ENCODE measurements at regions not wholly inside any gene's neighbourhood (a gene's known extent, or its start where the extent isn't known, plus 50 kb on each side); places are given as distances from the start of the nearest gene placed in this dataset.

DNA sequence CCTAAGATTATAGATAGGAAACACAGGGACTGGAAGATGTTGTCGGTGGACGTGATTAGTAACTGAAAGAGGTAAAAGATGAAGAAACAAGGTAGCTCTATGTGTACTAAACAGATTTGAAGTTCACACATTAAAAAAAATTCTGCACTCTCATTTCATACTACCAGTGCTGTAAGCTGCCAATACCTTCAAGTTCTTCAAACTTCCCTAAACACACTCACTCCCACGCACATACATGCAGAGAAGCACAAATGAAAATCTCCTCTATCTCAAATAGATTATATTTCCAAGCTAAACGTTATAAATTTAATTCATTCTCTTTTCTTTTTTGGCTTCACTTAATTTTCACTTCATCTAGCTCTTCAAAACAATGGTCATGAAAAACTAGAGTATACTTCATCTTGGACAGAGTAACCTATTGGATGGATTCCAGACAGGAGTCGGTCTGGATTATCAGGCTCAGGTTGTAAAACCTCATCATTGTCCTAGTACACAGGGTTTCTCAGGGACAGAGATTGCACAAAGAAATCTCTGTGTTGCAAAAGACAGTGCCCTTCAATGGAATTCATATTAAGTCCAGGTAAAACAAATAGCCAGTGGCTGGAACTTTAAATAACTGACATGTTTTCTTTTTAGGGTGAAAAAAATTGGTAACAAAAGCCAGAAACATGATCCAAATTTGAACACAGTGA lies 408.1 kb upstream of the ZNF385D start:
- H3K27ac ChIP-seq (ENCODE audit: low read depth, low read length): no peak overlapping the region
- H3K4me3 ChIP-seq (ENCODE audit: low read length): no peak overlapping the region
- peaks cover 7% of the 10 kb centered on the region; the same call in 1 of the 2 replicates for H3K4me1 ChIP-seq (ENCODE audit: insufficient read depth, low read length)
- no peaks in the 10 kb centered on the region for H3K27me3 ChIP-seq (ENCODE audit: insufficient read depth, low read length)
- H3K36me3 ChIP-seq (ENCODE audit: insufficient read depth, low read length): no peaks in the 10 kb centered on the region
- 97% methylated on average over 5 of the region's 5 CpGs for WGBS
- no peak overlapping the region for H3K9ac ChIP-seq (ENCODE audit: low read depth, low read length)
- H3K9me3 ChIP-seq (ENCODE audit: insufficient read depth, low read depth, low read length): no peaks in the 10 kb centered on the region

DNA sequence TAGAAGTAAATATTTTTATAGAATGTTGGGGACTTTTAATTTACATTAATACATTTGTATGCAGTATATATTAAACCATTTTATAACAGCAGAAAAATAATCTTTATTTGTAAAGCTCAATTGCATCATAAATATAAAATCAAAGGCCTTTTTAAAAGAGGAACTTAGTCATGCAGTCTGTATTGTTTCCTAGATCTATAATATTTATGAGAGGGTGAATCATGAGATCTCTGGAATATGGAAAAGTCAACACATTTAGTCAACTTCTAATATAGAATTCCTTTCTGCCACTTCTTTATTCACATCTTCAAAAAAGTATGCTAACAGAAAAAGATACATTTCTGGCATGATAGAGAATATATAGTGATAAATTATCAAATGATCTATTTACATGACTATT lies 410.3 kb upstream of the ZNF385D start:
- no peaks in the 10 kb centered on the region for H3K9me3 ChIP-seq (ENCODE audit: insufficient read depth, low read depth, low read length)
- no peak overlapping the region for H3K9ac ChIP-seq (ENCODE audit: low read depth, low read length)
- no peak overlapping the region for H3K4me3 ChIP-seq (ENCODE audit: low read length)

DNA sequence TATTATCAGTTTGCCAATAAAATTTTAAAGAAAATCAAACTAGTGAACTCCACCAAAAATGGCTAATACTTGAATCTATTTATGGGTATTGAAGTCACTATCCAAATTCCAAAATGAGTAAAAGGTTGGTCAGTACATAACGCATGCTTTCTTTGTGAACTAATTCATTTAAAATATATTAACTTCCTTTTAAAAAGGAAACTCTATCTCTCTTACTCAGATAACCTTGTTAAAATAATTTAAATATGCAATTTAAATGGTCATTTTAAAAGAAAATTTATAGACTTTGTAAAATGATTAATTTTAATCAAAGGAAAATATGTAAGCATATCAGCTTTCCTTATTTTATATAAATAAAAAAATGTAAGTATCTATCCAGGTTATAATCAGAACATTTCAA lies 419.4 kb upstream of the ZNF385D start:
- Histone ChIP-seq H3K9ac (ENCODE audit: low read depth, low read length) (no peak overlapping the region), H3K27ac (ENCODE audit: low read depth, low read length) (no peak overlapping the region), H3K4me1 (ENCODE audit: insufficient read depth, low read length) (no peaks in the 10 kb centered on the region), H3K4me3 (ENCODE audit: low read length) (no peak overlapping the region), H3K27me3 (ENCODE audit: insufficient read depth, low read length) (no peaks in the 10 kb centered on the region), H3K36me3 (ENCODE audit: insufficient read depth, low read length) (no peaks in the 10 kb centered on the region), H3K9me3 (ENCODE audit: insufficient read depth, low read depth, low read length) (0 out of 2 replicates have a peak, but pooled peaks cover 3% of the 10 kb centered on the region)
- WGBS: no CpG with 5 or more reads among the region's 1 CpG

More for the DNA sequence above, 410.3 kb upstream of the ZNF385D start:
- peaks cover 7% of the 10 kb centered on the region; the same call in 1 of the 2 replicates for H3K4me1 ChIP-seq (ENCODE audit: insufficient read depth, low read length)
- H3K27me3 ChIP-seq (ENCODE audit: insufficient read depth, low read length): no peaks in the 10 kb centered on the region
- H3K27ac ChIP-seq (ENCODE audit: low read depth, low read length): no peak overlapping the region
- H3K36me3 ChIP-seq (ENCODE audit: insufficient read depth, low read length): no peaks in the 10 kb centered on the region

DNA sequence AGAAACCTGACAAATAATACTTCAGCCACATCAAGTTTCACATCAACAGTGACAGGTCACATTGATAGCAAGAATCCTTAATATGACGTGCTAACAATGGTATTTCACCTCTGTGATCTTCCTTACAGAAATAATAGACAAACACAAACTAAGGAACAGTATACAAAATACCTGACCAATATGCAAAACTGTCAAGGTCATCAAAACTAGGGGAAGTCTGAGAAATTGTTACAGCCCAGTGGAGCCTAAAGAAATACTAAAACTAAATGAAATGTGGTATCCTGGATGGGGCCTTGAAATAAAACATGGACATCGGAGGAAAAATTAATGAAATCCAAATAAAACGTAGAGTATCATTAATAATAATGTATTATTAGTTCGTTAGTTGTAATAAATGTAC lies 422.0 kb upstream of the ZNF385D start:
- Histone ChIP-seq H3K36me3 (ENCODE audit: insufficient read depth, low read length) (no peaks in the 10 kb centered on the region), H3K4me1 (ENCODE audit: insufficient read depth, low read length) (no peaks in the 10 kb centered on the region), H3K9ac (ENCODE audit: low read depth, low read length) (no peak overlapping the region), H3K27me3 (ENCODE audit: insufficient read depth, low read length) (no peaks in the 10 kb centered on the region), H3K4me3 (ENCODE audit: low read length) (no peak overlapping the region), H3K9me3 (ENCODE audit: insufficient read depth, low read depth, low read length) (no peaks in the 10 kb centered on the region), H3K27ac (ENCODE audit: low read depth, low read length) (no peak overlapping the region)
- WGBS: 97% methylated on average over 2 of the region's 4 CpGs

DNA sequence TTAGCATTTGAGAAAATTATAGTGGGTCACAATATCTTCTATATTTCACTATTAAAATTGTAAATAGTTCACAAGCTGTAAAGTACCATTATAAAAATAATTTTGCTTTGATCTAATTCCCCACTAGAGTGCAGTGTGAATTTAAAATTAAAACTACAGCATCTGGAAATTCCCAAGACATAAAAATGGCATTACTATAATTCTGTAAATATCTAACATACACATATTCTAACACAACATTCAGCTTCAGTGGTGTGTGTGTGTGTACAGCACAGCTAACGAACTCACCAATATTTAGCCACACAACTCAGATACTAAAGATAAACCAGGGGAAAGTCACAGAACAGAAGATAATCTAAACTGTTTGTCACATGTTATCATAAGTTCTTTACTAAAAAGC lies 424.9 kb upstream of the ZNF385D start:
- no peak overlapping the region for H3K27ac ChIP-seq (ENCODE audit: low read depth, low read length)
- H3K4me3 ChIP-seq (ENCODE audit: low read length): no peak overlapping the region
- no peaks in the 10 kb centered on the region for H3K4me1 ChIP-seq (ENCODE audit: insufficient read depth, low read length)
- WGBS: no CpG with 5 or more reads among the region's 1 CpG
- no peaks in the 10 kb centered on the region for H3K27me3 ChIP-seq (ENCODE audit: insufficient read depth, low read length)
- no peaks in the 10 kb centered on the region for H3K36me3 ChIP-seq (ENCODE audit: insufficient read depth, low read length)
- no peak overlapping the region for H3K9ac ChIP-seq (ENCODE audit: low read depth, low read length)
- no peaks in the 10 kb centered on the region for H3K9me3 ChIP-seq (ENCODE audit: insufficient read depth, low read depth, low read length)

DNA sequence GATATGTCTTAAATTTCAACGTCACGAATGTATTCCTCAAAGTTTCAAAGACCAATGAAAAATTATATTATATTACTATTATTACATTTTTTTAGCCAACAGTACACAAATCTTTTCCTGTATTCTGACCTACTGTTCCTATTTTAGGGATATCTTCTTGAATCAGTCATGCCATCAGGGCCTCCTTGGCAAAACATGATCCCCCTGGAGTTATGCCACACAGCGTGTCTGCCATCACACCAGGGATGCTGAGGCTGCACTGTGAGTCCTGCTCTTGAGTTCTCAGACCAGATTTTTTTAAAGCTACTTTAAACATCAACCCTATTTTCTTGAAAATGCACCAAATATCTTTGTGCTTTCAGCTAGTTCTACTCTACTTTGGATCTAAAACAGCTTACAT lies 425.9 kb upstream of the ZNF385D start:
- 91% methylated on average over 1 of the region's 3 CpGs for WGBS
- H3K9me3 ChIP-seq (ENCODE audit: insufficient read depth, low read depth, low read length): no peaks in the 10 kb centered on the region
- no peaks in the 10 kb centered on the region for H3K36me3 ChIP-seq (ENCODE audit: insufficient read depth, low read length)
- H3K4me1 ChIP-seq (ENCODE audit: insufficient read depth, low read length): no peaks in the 10 kb centered on the region
- H3K27ac ChIP-seq (ENCODE audit: low read depth, low read length): no peak overlapping the region
- no peak overlapping the region for H3K4me3 ChIP-seq (ENCODE audit: low read length)
- no peaks in the 10 kb centered on the region for H3K27me3 ChIP-seq (ENCODE audit: insufficient read depth, low read length)
- no peak overlapping the region for H3K9ac ChIP-seq (ENCODE audit: low read depth, low read length)

DNA sequence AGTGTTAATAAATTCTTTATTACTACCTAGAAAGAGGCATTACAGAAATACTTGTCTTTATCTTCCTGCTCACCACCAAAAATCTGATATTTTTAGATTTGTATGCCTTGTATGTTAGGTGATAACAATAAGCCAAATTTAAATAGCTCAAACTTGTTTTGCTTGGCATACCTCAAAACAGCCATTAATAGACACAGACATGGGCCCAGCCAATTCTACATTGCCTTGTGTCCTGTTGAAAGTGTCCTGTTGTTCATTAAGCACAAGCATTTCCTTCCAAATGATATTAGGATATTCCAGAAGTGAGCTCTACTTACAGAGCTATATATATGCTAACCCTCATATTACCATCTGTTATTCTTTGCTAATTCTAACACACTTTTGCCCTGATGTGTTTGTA lies 438.6 kb upstream of the ZNF385D start:
- no peak overlapping the region for H3K4me3 ChIP-seq (ENCODE audit: low read length)
- H3K36me3 ChIP-seq (ENCODE audit: insufficient read depth, low read length): no peaks in the 10 kb centered on the region
- no peaks in the 10 kb centered on the region for H3K9me3 ChIP-seq (ENCODE audit: insufficient read depth, low read depth, low read length)
- H3K27ac ChIP-seq (ENCODE audit: low read depth, low read length): no peak overlapping the region
- H3K4me1 ChIP-seq (ENCODE audit: insufficient read depth, low read length): no peaks in the 10 kb centered on the region
- no peak overlapping the region for H3K9ac ChIP-seq (ENCODE audit: low read depth, low read length)
- H3K27me3 ChIP-seq (ENCODE audit: insufficient read depth, low read length): no peaks in the 10 kb centered on the region

DNA sequence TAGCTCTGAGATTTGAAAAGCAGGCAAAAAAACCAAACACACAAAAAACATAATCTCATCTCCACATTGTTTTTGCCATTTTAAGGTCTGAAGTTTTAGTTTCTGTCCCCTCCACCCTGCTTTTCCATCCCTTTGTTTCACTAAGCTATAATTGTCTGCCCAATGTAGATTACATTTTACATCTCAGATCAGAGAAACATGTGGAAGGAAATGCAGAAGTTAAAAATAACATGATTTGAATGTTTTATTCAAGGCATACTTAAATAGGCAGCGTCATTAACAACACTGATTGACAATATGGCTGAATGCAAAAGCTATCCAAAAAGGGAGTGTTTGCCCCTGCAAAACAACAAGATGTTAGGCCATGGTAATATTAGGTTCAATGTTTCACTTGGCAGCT lies 448.1 kb upstream of the ZNF385D start:
- no peaks in the 10 kb centered on the region for H3K4me1 ChIP-seq (ENCODE audit: insufficient read depth, low read length)

DNA sequence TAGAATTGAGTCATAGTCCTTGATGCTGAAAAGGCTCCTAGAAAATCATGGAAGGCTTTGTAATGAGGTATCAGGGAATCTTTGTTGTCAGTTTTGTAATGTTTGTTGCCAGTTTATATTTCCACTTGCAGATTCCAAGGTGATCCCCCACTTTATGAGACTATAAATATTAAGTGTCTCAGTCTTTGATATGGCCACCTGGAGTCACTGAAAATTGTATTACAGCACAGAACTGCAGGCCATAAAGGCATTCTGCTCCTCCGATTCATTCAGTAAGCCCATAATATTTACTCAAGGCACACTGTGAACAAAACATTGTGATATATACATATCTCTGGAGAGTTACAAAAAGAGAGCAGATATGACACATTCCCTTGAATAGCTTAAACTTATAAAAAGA lies 457.8 kb upstream of the ZNF385D start:
- Histone ChIP-seq H3K27ac (ENCODE audit: low read depth, low read length) (no peak overlapping the region), H3K9ac (ENCODE audit: low read depth, low read length) (no peak overlapping the region), H3K4me1 (ENCODE audit: insufficient read depth, low read length) (no peaks in the 10 kb centered on the region), H3K36me3 (ENCODE audit: insufficient read depth, low read length) (no peaks in the 10 kb centered on the region), H3K9me3 (ENCODE audit: insufficient read depth, low read depth, low read length) (no peaks in the 10 kb centered on the region), H3K4me3 (ENCODE audit: low read length) (no peak overlapping the region), H3K27me3 (ENCODE audit: insufficient read depth, low read length) (no peaks in the 10 kb centered on the region)
- WGBS: 92% methylated on average over 1 of the region's 1 CpG

More for the DNA sequence above, 448.1 kb upstream of the ZNF385D start:
- H3K36me3 ChIP-seq (ENCODE audit: insufficient read depth, low read length): no peaks in the 10 kb centered on the region
- no CpG with 5 or more reads among the region's 1 CpG for WGBS
- H3K27ac ChIP-seq (ENCODE audit: low read depth, low read length): no peak overlapping the region
- H3K27me3 ChIP-seq (ENCODE audit: insufficient read depth, low read length): no peaks in the 10 kb centered on the region
- no peak overlapping the region for H3K4me3 ChIP-seq (ENCODE audit: low read length)
- H3K9ac ChIP-seq (ENCODE audit: low read depth, low read length): no peak overlapping the region
- no peaks in the 10 kb centered on the region for H3K9me3 ChIP-seq (ENCODE audit: insufficient read depth, low read depth, low read length)

DNA sequence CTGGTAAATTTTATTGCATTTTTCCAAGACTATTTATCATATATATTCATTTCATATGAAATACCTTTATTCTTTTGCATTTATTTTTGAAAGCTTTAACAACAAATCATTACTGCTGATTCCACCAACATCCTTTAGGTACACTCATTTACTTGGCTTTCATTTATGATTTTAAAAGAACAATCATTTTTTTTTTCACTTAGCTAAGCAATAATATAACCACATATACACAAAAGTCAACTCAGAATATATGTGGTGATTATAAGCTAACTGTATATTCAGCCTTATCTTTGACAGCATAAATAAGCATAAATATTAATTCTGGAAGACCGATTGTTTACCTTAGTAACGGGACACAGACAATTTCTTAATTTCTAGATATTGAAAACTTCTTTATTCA lies 458.6 kb upstream of the ZNF385D start:
- WGBS: 100% methylated on average over 2 of the region's 2 CpGs
- H3K9ac ChIP-seq (ENCODE audit: low read depth, low read length): no peak overlapping the region
- no peak overlapping the region for H3K4me3 ChIP-seq (ENCODE audit: low read length)
- no peaks in the 10 kb centered on the region for H3K4me1 ChIP-seq (ENCODE audit: insufficient read depth, low read length)
- no peak overlapping the region for H3K27ac ChIP-seq (ENCODE audit: low read depth, low read length)
- no peaks in the 10 kb centered on the region for H3K36me3 ChIP-seq (ENCODE audit: insufficient read depth, low read length)
- H3K9me3 ChIP-seq (ENCODE audit: insufficient read depth, low read depth, low read length): no peaks in the 10 kb centered on the region
- no peaks in the 10 kb centered on the region for H3K27me3 ChIP-seq (ENCODE audit: insufficient read depth, low read length)

DNA sequence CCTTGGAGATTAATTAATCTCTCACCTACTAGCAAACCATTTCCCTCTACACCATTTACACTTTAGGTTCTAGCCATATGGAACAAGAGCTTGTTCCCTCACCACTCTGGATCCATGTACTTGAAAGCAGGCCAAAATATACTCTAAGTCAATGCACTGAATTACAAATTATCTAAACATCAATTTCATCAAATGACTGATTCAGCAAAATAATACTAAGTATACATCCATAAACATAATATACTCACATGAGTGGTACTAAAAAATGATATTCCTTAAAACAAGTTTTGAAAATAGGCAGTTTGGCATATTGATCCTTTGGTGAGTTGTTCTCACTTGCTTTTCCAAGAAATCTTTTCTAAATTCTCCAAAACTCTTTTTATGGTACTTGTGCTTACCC lies 459.7 kb upstream of the ZNF385D start:
- H3K9me3 ChIP-seq (ENCODE audit: insufficient read depth, low read depth, low read length): no peaks in the 10 kb centered on the region
- no peak overlapping the region for H3K27ac ChIP-seq (ENCODE audit: low read depth, low read length)
- no peak overlapping the region for H3K9ac ChIP-seq (ENCODE audit: low read depth, low read length)
- H3K36me3 ChIP-seq (ENCODE audit: insufficient read depth, low read length): no peaks in the 10 kb centered on the region
- no peaks in the 10 kb centered on the region for H3K4me1 ChIP-seq (ENCODE audit: insufficient read depth, low read length)
- no peak overlapping the region for H3K4me3 ChIP-seq (ENCODE audit: low read length)
- no peaks in the 10 kb centered on the region for H3K27me3 ChIP-seq (ENCODE audit: insufficient read depth, low read length)

DNA sequence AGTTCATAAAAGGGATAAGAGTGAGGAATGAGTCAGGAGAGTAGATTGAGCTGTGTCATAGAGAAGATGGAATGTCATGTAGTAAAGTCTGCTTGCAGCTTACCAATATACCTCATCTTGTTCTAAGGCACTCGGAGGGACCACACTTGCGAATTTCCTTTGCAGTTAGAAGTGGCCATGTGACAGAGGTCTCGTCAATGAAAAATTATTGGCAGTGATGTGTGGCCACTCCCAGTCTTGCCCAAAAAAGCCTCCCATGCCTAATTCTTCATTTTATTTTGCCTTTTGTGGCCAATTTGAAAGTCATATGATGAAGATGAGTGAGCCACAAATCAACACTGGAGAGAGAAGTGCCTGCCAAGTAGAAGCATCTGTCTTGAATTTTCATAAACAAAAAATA lies 465.6 kb upstream of the ZNF385D start:
- Histone ChIP-seq H3K27ac (ENCODE audit: low read depth, low read length) (no peak overlapping the region), H3K9ac (ENCODE audit: low read depth, low read length) (no peak overlapping the region), H3K36me3 (ENCODE audit: insufficient read depth, low read length) (no peaks in the 10 kb centered on the region), H3K9me3 (ENCODE audit: insufficient read depth, low read depth, low read length) (no peaks in the 10 kb centered on the region), H3K4me1 (ENCODE audit: insufficient read depth, low read length) (no peaks in the 10 kb centered on the region), H3K4me3 (ENCODE audit: low read length) (no peak overlapping the region), H3K27me3 (ENCODE audit: insufficient read depth, low read length) (no peaks in the 10 kb centered on the region)
- 100% methylated on average over 3 of the region's 3 CpGs for WGBS
